Upper lobe of right lung (tissue), 1 donor: ENCODE measurements at regions not wholly inside any gene's neighbourhood (a gene's known extent, or its start where the extent isn't known, plus 50 kb on each side); places are given as distances from the start of the nearest gene placed in this dataset.

ENCODE experiments used
- ATAC-seq: fragments of 200-7000 bp; cut with Tn5 transposase; one replicate; pipeline ENCODE4 v1.9.1; 2020; ENCODE audit warnings: mild to moderate bottlenecking, moderate library complexity
- DNase-seq: peaks from one replicate; pipeline ENCODE4 v3.0.0-alpha.2; 2020
- H3K27ac ChIP-seq: fragments of 200-600 bp; one replicate; pipeline ENCODE4 v1.8.0; 2022
- H3K27me3 ChIP-seq: fragments of 200-600 bp; one replicate; pipeline ENCODE4 v1.8.0; 2022; ENCODE audit warnings: mild to moderate bottlenecking
- H3K36me3 ChIP-seq: fragments of 200-600 bp; one replicate; pipeline ENCODE4 v1.8.0; 2022
- H3K4me1 ChIP-seq: fragments of 200-600 bp; one replicate; pipeline ENCODE4 v1.8.0; 2022
- H3K4me3 ChIP-seq: fragments of 200-600 bp; one replicate; pipeline ENCODE4 v1.8.0; 2022; ENCODE audit warnings: mild to moderate bottlenecking
- H3K9me3 ChIP-seq: fragments of 200-600 bp; one replicate; pipeline ENCODE4 v1.8.0; 2022
- CTCF ChIP-seq: fragments of 200-600 bp; IDR thresholded peaks from one replicate; pipeline ENCODE4 v1.8.0; 2022; ENCODE audit warnings: antibody characterized with exemption
- intact Hi-C: fragments of 100-400 bp; cut with DNase I; formaldehyde crosslinking; loops from one replicate; pipeline ENCODE4 v1.11.0; 2022
- donor health status: DM: no; HTN: yes; CAD: no; lungs with severe emphysema.

GRCh38 chr7:135856356-135857144 lies 107.9 kb upstream of the FAM180A start:
- no peak overlapping the region for H3K27ac ChIP-seq
- no peaks in the 10 kb centered on the region for H3K36me3 ChIP-seq
- intact Hi-C loops, result no loop called here
- ATAC-seq (no peak), DNase-seq (no peak)
- no peak overlapping the region for H3K4me3 ChIP-seq
- H3K27me3 ChIP-seq, result no peaks in the 10 kb centered on the region
- TF ChIP-seq CTCF, result no peak
- no peaks in the 10 kb centered on the region for H3K4me1 ChIP-seq
- H3K9me3 ChIP-seq, result no peaks in the 10 kb centered on the region

GRCh38 chr7:135855846-135856245 lies 107.2 kb upstream of the FAM180A start:
- TF ChIP-seq CTCF, result no peak
- Histone ChIP-seq H3K27me3 (no peaks in the 10 kb centered on the region), H3K27ac (no peak overlapping the region), H3K4me3 (no peak overlapping the region), H3K9me3 (no peaks in the 10 kb centered on the region), H3K36me3 (no peaks in the 10 kb centered on the region), H3K4me1 (no peaks in the 10 kb centered on the region)
- ATAC-seq (no peak), DNase-seq (no peak)
- intact Hi-C loops, result no loop called here

GRCh38 chr7:135853499-135853898 lies 104.9 kb upstream of the FAM180A start:
- Histone ChIP-seq H3K27me3 (no peaks in the 10 kb centered on the region), H3K27ac (no peak overlapping the region), H3K4me3 (no peak overlapping the region), H3K4me1 (no peaks in the 10 kb centered on the region), H3K9me3 (no peaks in the 10 kb centered on the region), H3K36me3 (no peaks in the 10 kb centered on the region)
- no peak for TF ChIP-seq CTCF
- ATAC-seq, result no peak
- DNase-seq, result no peak
- intact Hi-C loops, result no loop called here

- DNase-seq (no peak), ATAC-seq (no peak)
- Histone ChIP-seq H3K9me3 (no peaks in the 10 kb centered on the region), H3K36me3 (no peaks in the 10 kb centered on the region), H3K27me3 (no peaks in the 10 kb centered on the region), H3K4me3 (no peak overlapping the region), H3K27ac (no peak overlapping the region), H3K4me1 (no peaks in the 10 kb centered on the region)
- intact Hi-C loops, result no loop called here
- TF ChIP-seq CTCF, result no peak
These were observed 104.4 kb upstream of the FAM180A start for GRCh38 chr7:135853008-135853407.

- ATAC-seq (no peak), DNase-seq (no peak)
- Histone ChIP-seq H3K4me1 (no peaks in the 10 kb centered on the region), H3K27ac (no peak overlapping the region), H3K27me3 (no peaks in the 10 kb centered on the region), H3K9me3 (no peaks in the 10 kb centered on the region), H3K36me3 (no peaks in the 10 kb centered on the region), H3K4me3 (no peak overlapping the region)
- no peak for TF ChIP-seq CTCF
- intact Hi-C loops, result no loop called here
These were observed 98.6 kb upstream of the FAM180A start for GRCh38 chr7:135847242-135847641.

- Histone ChIP-seq H3K4me1 (no peaks in the 10 kb centered on the region), H3K27me3 (no peaks in the 10 kb centered on the region), H3K9me3 (no peaks in the 10 kb centered on the region), H3K4me3 (no peak overlapping the region), H3K27ac (no peak overlapping the region), H3K36me3 (no peaks in the 10 kb centered on the region)
- TF ChIP-seq CTCF, result no peak
- intact Hi-C loops, result no loop called here
- no peak for ATAC-seq
- DNase-seq, result no peak
These were observed 97.7 kb upstream of the FAM180A start for GRCh38 chr7:135846339-135846738.
